PFSK-1 (cell line): ENCODE measurements at regions not wholly inside any gene's neighbourhood (a gene's known extent, or its start where the extent isn't known, plus 50 kb on each side); places are given as distances from the start of the nearest gene placed in this dataset.

Source experiments
- FOXP2 ChIP-seq: optimal IDR thresholded peaks from 2 replicates; pipeline ENCODE3; 2011; ENCODE audit warnings: borderline replicate concordance, control low read depth, inconsistent platforms; ENCODE audit not compliant: insufficient read depth; ENCODE audit errors: extremely low read length, extremely low read depth
- SIN3A ChIP-seq: IDR thresholded peaks from 2 replicates; pipeline ENCODE4 v1.6.1; 2012; ENCODE audit warnings: mild to moderate bottlenecking, low read length, moderate library complexity, borderline replicate concordance; ENCODE audit not compliant: insufficient read depth
- TAF1 ChIP-seq: IDR thresholded peaks from 2 replicates; pipeline ENCODE4 v1.6.1; 2012; ENCODE audit warnings: low read length, control low read depth, borderline replicate concordance; ENCODE audit not compliant: insufficient read depth
- TF ChIP-seq, protein P1 (sequence below), 2 experiments: IDR thresholded peaks; 2 replicates each; pipeline versions ENCODE4 v1.6.1 to v1.8.0; 2011 to 2012; ENCODE audit warnings: low read depth in 2 of 2, low read length in 2 of 2, control low read depth in 1 of 2, inconsistent platforms in 1 of 2, mild to moderate bottlenecking in 1 of 2, moderate library complexity in 1 of 2; ENCODE audit not compliant: insufficient read depth in 1 of 2

DNA sequence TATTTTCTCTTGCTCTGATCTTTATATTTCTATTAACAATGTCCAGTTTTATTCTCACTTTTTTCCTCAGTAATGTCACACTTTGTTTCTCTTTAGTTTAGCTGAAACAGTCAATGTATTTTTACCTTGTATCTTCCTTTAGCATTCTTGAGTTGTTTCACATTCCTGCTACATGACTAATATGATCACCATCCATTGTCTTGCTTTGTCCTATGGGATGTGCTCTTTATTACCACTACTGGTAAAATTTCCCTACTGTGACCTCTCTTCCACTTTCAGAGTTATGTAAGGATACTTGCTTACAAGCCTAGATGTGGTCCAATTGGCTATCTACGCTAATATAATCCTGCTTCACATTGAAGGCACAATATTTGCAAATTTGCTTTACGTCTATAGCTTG, 457.9 kb downstream of the PIK3C3 start:
- TF ChIP-seq SIN3A (no peak), FOXP2 (no peak), TAF1 (no peak)
- TF ChIP-seq, protein P1, sequence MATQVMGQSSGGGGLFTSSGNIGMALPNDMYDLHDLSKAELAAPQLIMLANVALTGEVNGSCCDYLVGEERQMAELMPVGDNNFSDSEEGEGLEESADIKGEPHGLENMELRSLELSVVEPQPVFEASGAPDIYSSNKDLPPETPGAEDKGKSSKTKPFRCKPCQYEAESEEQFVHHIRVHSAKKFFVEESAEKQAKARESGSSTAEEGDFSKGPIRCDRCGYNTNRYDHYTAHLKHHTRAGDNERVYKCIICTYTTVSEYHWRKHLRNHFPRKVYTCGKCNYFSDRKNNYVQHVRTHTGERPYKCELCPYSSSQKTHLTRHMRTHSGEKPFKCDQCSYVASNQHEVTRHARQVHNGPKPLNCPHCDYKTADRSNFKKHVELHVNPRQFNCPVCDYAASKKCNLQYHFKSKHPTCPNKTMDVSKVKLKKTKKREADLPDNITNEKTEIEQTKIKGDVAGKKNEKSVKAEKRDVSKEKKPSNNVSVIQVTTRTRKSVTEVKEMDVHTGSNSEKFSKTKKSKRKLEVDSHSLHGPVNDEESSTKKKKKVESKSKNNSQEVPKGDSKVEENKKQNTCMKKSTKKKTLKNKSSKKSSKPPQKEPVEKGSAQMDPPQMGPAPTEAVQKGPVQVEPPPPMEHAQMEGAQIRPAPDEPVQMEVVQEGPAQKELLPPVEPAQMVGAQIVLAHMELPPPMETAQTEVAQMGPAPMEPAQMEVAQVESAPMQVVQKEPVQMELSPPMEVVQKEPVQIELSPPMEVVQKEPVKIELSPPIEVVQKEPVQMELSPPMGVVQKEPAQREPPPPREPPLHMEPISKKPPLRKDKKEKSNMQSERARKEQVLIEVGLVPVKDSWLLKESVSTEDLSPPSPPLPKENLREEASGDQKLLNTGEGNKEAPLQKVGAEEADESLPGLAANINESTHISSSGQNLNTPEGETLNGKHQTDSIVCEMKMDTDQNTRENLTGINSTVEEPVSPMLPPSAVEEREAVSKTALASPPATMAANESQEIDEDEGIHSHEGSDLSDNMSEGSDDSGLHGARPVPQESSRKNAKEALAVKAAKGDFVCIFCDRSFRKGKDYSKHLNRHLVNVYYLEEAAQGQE (IDR thresholded peaks at IDR 0.05; ENCODE audit: insufficient read depth in 1 of 2, low read depth in 2 of 2, low read length in 2 of 2) = no peak
